ENCODE measurements at regions not wholly inside any gene's neighbourhood (a gene's known extent, or its start where the extent isn't known, plus 50 kb on each side); places are given as distances from the start of the nearest gene placed in this dataset.

GRCh38 chr12:68532887-68533248 is 77.8 kb upstream of the RAP1B start:
- TF ChIP-seq CTCF (IDR thresholded peaks at IDR 0.05; ENCODE audit: insufficient read depth, low read length) (no peak), POLR2AphosphoS5 (IDR thresholded peaks at IDR 0.05; ENCODE audit: low read depth) (no peak), REST (IDR thresholded peaks at IDR 0.05; ENCODE audit: insufficient replicate concordance, low read depth) (no peak)
